PC-3 (cell line): ENCODE measurements at regions not wholly inside any gene's neighbourhood (a gene's known extent, or its start where the extent isn't known, plus 50 kb on each side); places are given as distances from the start of the nearest gene placed in this dataset.

ENCODE experiments used
- ATAC-seq: fragments of 200-7000 bp; cut with Tn5 transposase; 2 replicates; pipeline ENCODE4 v1.9.1; 2020; ENCODE audit warnings: mild to moderate bottlenecking, moderate library complexity
- BruUV-seq: library from RNA; stranded (reverse); fragments of 400-500 nt; replicated peaks from 2 replicates; lab custom pipeline; 2021; lab: Mats Ljungman, UMichigan
- CTCF ChIA-PET: fragments of 300-600 bp; sonication (Branson Sonifier 250); formaldehyde crosslinking; loops from one replicate; lab custom pipeline; 2022; ENCODE audit warnings: antibody characterized with exemption; lab: Charles Lee
- POLR2A ChIA-PET: fragments of 300-600 bp; sonication (Branson Sonifier 250); formaldehyde crosslinking; loops from one replicate; lab custom pipeline; 2022; ENCODE audit warnings: antibody characterized with exemption; ENCODE audit not compliant: unreplicated experiment; lab: Charles Lee
- DNase-seq: peaks from one replicate; pipeline ENCODE4 v3.0.0-alpha.2; 2015
- H2AFZ ChIP-seq: fragments of 300-600 bp; sonication (generic); 2 replicates; pipeline ENCODE4 v1.6.0; 2016; ENCODE audit warnings: antibody characterized with exemption, low read length
- H3F3A ChIP-seq: fragments of 300-600 bp; sonication (generic); one replicate; pipeline ENCODE4 v1.6.0; 2017; ENCODE audit warnings: antibody characterized with exemption, low read length, control low read depth, mild to moderate bottlenecking; ENCODE audit not compliant: unreplicated experiment
- H3K27ac ChIP-seq: fragments of 300-600 bp; sonication (generic); 2 replicates; pipeline ENCODE4 v1.5.1; 2016; ENCODE audit warnings: mild to moderate bottlenecking, low read length
- H3K27me3 ChIP-seq: fragments of 300-600 bp; sonication (generic); 2 replicates; pipeline ENCODE4 v1.6.1; 2016; ENCODE audit warnings: low read length, mixed read lengths
- H3K36me3 ChIP-seq: fragments of 300-600 bp; sonication (generic); 2 replicates; pipeline ENCODE4 v1.6.1; 2016; ENCODE audit warnings: low read depth, mixed run types, low read length, mixed read lengths
- H3K4me1 ChIP-seq: fragments of 300-600 bp; sonication (generic); 2 replicates; pipeline ENCODE4 v1.5.1; 2016; ENCODE audit warnings: low read length; ENCODE audit not compliant: insufficient read depth
- H3K4me2 ChIP-seq: fragments of 300-600 bp; sonication (generic); 2 replicates; pipeline ENCODE4 v1.6.0; 2016; ENCODE audit warnings: low read length
- H3K4me3 ChIP-seq: fragments of 300-600 bp; sonication (generic); 2 replicates; pipeline ENCODE4 v1.5.1; 2016; ENCODE audit warnings: mild to moderate bottlenecking, low read length, mixed read lengths
- H3K79me2 ChIP-seq: fragments of 300-600 bp; sonication (generic); 2 replicates; pipeline ENCODE4 v1.6.1; 2017; ENCODE audit warnings: low read length, mixed read lengths
- H3K9ac ChIP-seq: fragments of 300-600 bp; sonication (generic); 2 replicates; pipeline ENCODE4 v1.6.0; 2016; ENCODE audit warnings: mild to moderate bottlenecking, low read length
- H3K9me2 ChIP-seq: fragments of 300-600 bp; sonication (generic); replicated peaks from 2 replicates; pipeline ENCODE4 v1.6.1; 2016; ENCODE audit warnings: mixed run types, low read length, mixed read lengths
- H3K9me3 ChIP-seq: fragments of 300-600 bp; sonication (generic); 2 replicates; pipeline ENCODE4 v1.6.1; 2016; ENCODE audit warnings: low read length, mixed read lengths
- H4K20me1 ChIP-seq: fragments of 300-600 bp; sonication (generic); 2 replicates; pipeline ENCODE4 v1.6.1; 2016; ENCODE audit warnings: low read length, mixed read lengths
- EZH2 ChIP-seq: fragments of 300-600 bp; sonication (generic); IDR thresholded peaks from one replicate; pipeline ENCODE4 v1.6.1; 2017; ENCODE audit warnings: antibody characterized with exemption, mild to moderate bottlenecking, low read length; ENCODE audit not compliant: unreplicated experiment
- EZH2phosphoT487 ChIP-seq: fragments of 300-600 bp; sonication (generic); IDR thresholded peaks from 2 replicates; pipeline ENCODE4 v1.6.1; 2018; ENCODE audit warnings: mild to moderate bottlenecking, antibody characterized with exemption, low read length, borderline replicate concordance
- intact Hi-C: fragments of 100-400 bp; cut with micrococcal nuclease; formaldehyde crosslinking; loops from 2 replicates; pipeline ENCODE4 v1.9.0; 2023
- TF ChIP-seq, protein P1 (sequence below): fragments of 300-600 bp; sonication (generic); conservative IDR thresholded peaks from 2 replicates; pipeline ENCODE4 v1.5.1; 2017; ENCODE audit warnings: antibody characterized with exemption, low read depth, mild to moderate bottlenecking, low read length

DNA sequence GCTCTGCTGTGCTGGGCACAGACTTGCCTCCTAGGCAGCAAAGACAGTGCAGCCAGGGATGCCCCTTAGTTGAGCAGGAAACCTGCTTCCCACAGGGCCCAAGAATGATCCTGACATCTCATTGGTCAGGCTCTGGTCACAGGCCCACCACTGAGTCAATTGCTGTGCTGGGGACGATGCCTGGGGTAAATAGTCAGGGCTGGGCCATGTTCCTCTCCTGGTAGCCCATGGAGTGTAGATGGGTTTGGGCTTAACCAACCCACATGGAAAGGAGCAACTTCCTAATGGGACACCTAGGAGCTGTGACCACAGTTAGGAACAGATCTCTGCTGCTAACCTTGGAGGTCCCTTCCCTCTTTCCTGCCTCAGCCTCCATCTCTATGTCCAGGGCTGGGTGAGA is 212.5 kb upstream of the ZNF536 start:
- BruUV-seq, result no TSS peak
- Histone ChIP-seq H3K36me3 (no peaks in the 10 kb centered on the region), H2AFZ (no peak overlapping the region), H3K4me3 (no peak overlapping the region), H3K9me3 (no peaks in the 10 kb centered on the region), H4K20me1 (no peaks in the 10 kb centered on the region), H3K79me2 (no peaks in the 10 kb centered on the region), H3K4me2 (no peak overlapping the region), H3K27me3 (no peaks in the 10 kb centered on the region), H3K4me1 (no peaks in the 10 kb centered on the region), H3K27ac (no peak overlapping the region), H3F3A (no peaks in the 10 kb centered on the region), H3K9ac (no peak overlapping the region), H3K9me2 (no peaks in the 10 kb centered on the region)
- ChIA-PET POLR2A (no interaction called here), CTCF (no interaction called here)
- intact Hi-C loops, result no loop called here
- DNase-seq (no peak), ATAC-seq (no peak)
- TF ChIP-seq EZH2phosphoT487, result no peak
- TF ChIP-seq EZH2, result no peak
- TF ChIP-seq, protein P1, sequence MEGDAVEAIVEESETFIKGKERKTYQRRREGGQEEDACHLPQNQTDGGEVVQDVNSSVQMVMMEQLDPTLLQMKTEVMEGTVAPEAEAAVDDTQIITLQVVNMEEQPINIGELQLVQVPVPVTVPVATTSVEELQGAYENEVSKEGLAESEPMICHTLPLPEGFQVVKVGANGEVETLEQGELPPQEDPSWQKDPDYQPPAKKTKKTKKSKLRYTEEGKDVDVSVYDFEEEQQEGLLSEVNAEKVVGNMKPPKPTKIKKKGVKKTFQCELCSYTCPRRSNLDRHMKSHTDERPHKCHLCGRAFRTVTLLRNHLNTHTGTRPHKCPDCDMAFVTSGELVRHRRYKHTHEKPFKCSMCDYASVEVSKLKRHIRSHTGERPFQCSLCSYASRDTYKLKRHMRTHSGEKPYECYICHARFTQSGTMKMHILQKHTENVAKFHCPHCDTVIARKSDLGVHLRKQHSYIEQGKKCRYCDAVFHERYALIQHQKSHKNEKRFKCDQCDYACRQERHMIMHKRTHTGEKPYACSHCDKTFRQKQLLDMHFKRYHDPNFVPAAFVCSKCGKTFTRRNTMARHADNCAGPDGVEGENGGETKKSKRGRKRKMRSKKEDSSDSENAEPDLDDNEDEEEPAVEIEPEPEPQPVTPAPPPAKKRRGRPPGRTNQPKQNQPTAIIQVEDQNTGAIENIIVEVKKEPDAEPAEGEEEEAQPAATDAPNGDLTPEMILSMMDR, result no peak

- H3K4me2 ChIP-seq, result no peak overlapping the region
- H3K36me3 ChIP-seq, result no peaks in the 10 kb centered on the region
- H3K79me2 ChIP-seq, result no peaks in the 10 kb centered on the region
- no peaks in the 10 kb centered on the region for H4K20me1 ChIP-seq
- DNase-seq (no peak), ATAC-seq (no peak)
- no peak overlapping the region for H3K9ac ChIP-seq
- no peaks in the 10 kb centered on the region for H3K4me1 ChIP-seq
- no peak overlapping the region for H3K4me3 ChIP-seq
- no peak for TF ChIP-seq EZH2phosphoT487
- H3K27ac ChIP-seq, result no peak overlapping the region
- CTCF ChIA-PET, result no interaction called here
- H3K27me3 ChIP-seq, result no peaks in the 10 kb centered on the region
- no peaks in the 10 kb centered on the region for H3F3A ChIP-seq
- intact Hi-C loops, result no loop called here
- no TSS peak for BruUV-seq
- POLR2A ChIA-PET, result no interaction called here
- H3K9me2 ChIP-seq, result no peaks in the 10 kb centered on the region
- no peak overlapping the region for H2AFZ ChIP-seq
- no peaks in the 10 kb centered on the region for H3K9me3 ChIP-seq
Measured at GRCh38 chr19:30160426-30160825, 211.8 kb upstream of the ZNF536 start.

DNA sequence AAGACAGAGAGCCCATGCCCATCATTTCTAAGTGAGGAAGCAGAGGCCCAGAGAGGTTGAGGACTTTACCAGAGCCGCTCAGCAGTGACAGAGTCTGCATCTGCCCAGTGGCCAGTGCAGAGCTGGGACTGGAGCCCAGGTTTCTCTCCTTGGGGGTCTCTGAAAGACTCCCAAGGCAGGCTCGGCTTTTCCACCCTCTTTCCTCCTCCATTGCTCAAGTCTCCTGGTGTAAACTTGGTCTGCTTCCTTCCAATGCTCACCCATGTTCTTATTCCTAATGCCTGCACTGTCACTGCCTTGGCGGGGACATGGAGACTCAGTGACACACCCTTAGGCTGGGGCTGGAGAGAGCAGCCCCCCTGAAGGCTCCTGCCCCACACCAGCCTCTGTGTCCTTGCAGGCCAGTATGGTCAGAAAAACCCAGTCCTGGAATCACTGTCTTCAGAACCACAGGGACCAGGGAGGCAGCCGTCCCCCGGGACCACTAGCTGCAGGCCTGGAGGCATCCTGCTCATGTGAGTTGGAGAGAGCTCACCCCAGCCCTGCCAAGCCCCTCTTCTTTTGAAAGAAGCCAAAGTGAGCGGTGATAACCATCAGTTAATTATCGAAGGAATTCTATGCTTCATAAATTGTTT is 211.0 kb upstream of the ZNF536 start:
- POLR2A ChIA-PET, result no interaction called here
- Histone ChIP-seq H3F3A (no peaks in the 10 kb centered on the region), H4K20me1 (no peaks in the 10 kb centered on the region), H3K9me2 (no peaks in the 10 kb centered on the region), H3K27ac (no peak overlapping the region), H3K36me3 (no peaks in the 10 kb centered on the region), H3K4me2 (no peak overlapping the region), H3K27me3 (no peaks in the 10 kb centered on the region), H3K9ac (no peak overlapping the region), H2AFZ (no peak overlapping the region), H3K4me1 (no peaks in the 10 kb centered on the region), H3K9me3 (no peaks in the 10 kb centered on the region), H3K79me2 (no peaks in the 10 kb centered on the region), H3K4me3 (no peak overlapping the region)
- DNase-seq (no peak), ATAC-seq (no peak)
- intact Hi-C loops, result no loop called here
- CTCF ChIA-PET, result no interaction called here
- TF ChIP-seq, protein P1, result no peak
- BruUV-seq, result no TSS peak
